GM12891 (cell line): ENCODE measurements at regions not wholly inside any gene's neighbourhood (a gene's known extent, or its start where the extent isn't known, plus 50 kb on each side); places are given as distances from the start of the nearest gene placed in this dataset.

Experiments
- PAX5 ChIP-seq: IDR thresholded peaks from 2 replicates; pipeline ENCODE4 v1.6.1; 2011; ENCODE audit warnings: low read length, moderate library complexity, mild to moderate bottlenecking; ENCODE audit not compliant: insufficient read depth, severe bottlenecking
- POLR2A ChIP-seq: IDR thresholded peaks from 2 replicates; pipeline ENCODE4 v1.6.1; 2011; ENCODE audit warnings: low read depth, low read length, control low read depth
- POLR2AphosphoS5 ChIP-seq: IDR thresholded peaks from 2 replicates; pipeline ENCODE4 v1.6.1; 2011; ENCODE audit warnings: low read depth, low read length, control low read depth
- SPI1 ChIP-seq: IDR thresholded peaks from 2 replicates; pipeline ENCODE4 v1.6.1; 2011; ENCODE audit warnings: low read depth, low read length, control low read depth

DNA sequence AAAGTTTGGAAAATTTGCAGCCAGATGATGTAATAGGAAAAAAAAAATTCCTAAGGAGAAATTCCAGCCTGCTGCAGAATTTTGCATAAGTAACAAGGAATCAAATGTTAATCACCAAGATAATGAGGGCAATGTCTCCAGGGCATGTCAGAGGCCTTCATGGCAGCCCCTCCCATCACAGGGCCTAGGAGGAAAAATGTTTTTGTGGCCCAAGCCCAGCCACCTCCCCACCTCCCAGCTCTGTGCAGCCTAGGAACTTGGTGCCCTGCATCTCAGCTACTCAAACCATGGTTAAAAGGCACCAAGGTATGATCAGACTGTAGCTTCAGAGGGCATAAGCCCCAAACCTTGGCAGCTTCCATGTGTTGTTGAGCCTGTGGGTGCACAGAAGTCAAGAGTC is 704.7 kb upstream of the ROBO1 start:
- TF ChIP-seq POLR2AphosphoS5: no peak
- TF ChIP-seq POLR2A: no peak
- no peak for TF ChIP-seq SPI1
- TF ChIP-seq PAX5: no peak
